IMR-90 (cell line): ENCODE measurements at regions not wholly inside any gene's neighbourhood (a gene's known extent, or its start where the extent isn't known, plus 50 kb on each side); places are given as distances from the start of the nearest gene placed in this dataset.

Experiments
- ATAC-seq: fragments of 200-7000 bp; cut with Tn5 transposase; 2 replicates; pipeline ENCODE4 v1.9.1; 2020; ENCODE audit warnings: low read depth, mild to moderate bottlenecking, moderate library complexity
- BruUV-seq: library from RNA; stranded (reverse); fragments of 400-500 nt; replicated peaks from 2 replicates; lab custom pipeline; 2021; lab: Mats Ljungman, UMichigan
- CTCF ChIA-PET: fragments of 300-600 bp; formaldehyde crosslinking; extraction: SDS; loops from one replicate; lab custom pipeline; 2021; ENCODE audit warnings: antibody characterized with exemption; lab: Yijun Ruan, JAX
- POLR2A ChIA-PET: fragments of 300-600 bp; sonication (Branson Sonifier 250); formaldehyde crosslinking; loops from one replicate; lab custom pipeline; 2022; ENCODE audit warnings: antibody characterized with exemption; ENCODE audit not compliant: unreplicated experiment; lab: Charles Lee
- DNase-seq: peaks from one replicate; pipeline ENCODE4 v3.0.0; 2013
- H2AFZ ChIP-seq: replicated peaks from 2 replicates; pipeline ENCODE3; 2013; ENCODE audit warnings: low read length, mild to moderate bottlenecking; ENCODE audit not compliant: poor library complexity
- H2AK5ac ChIP-seq: 2 replicates; pipeline ENCODE4 v1.6.1; 2013; ENCODE audit warnings: low read depth, low read length, inconsistent platforms
- H2AK9ac ChIP-seq: replicated peaks from 2 replicates; pipeline ENCODE3; 2013; ENCODE audit warnings: mild to moderate bottlenecking, low read depth, low read length, moderate library complexity; ENCODE audit not compliant: poor library complexity
- H2BK120ac ChIP-seq: 2 replicates; pipeline ENCODE4 v1.6.1; 2013; ENCODE audit warnings: low read depth, low read length, inconsistent platforms
- H2BK15ac ChIP-seq: 3 replicates; pipeline ENCODE4 v1.6.1; 2013; ENCODE audit warnings: low read depth, low read length, inconsistent platforms
- H2BK20ac ChIP-seq: 2 replicates; pipeline ENCODE4 v1.6.1; 2013; ENCODE audit warnings: low read depth, mild to moderate bottlenecking, inconsistent platforms, low read length, moderate library complexity
- H2BK5ac ChIP-seq: 2 replicates; pipeline ENCODE4 v1.6.1; 2013; ENCODE audit warnings: mild to moderate bottlenecking, low read depth, low read length, inconsistent platforms; ENCODE audit not compliant: poor library complexity, severe bottlenecking
- H3K14ac ChIP-seq: replicated peaks from 2 replicates; pipeline ENCODE4 v1.6.1; 2013; ENCODE audit warnings: low read depth, low read length, inconsistent platforms
- H3K18ac ChIP-seq: 2 replicates; pipeline ENCODE4 v1.6.1; 2013; ENCODE audit warnings: low read depth, low read length, control low read depth
- H3K23ac ChIP-seq: 2 replicates; pipeline ENCODE4 v1.6.1; 2013; ENCODE audit warnings: low read depth, low read length, inconsistent platforms
- H3K27ac ChIP-seq: 2 replicates; pipeline ENCODE4 v1.5.1; 2013; ENCODE audit warnings: mild to moderate bottlenecking, control low read depth, low read length; ENCODE audit not compliant: insufficient read depth
- H3K27me3 ChIP-seq: 2 replicates; pipeline ENCODE4 v1.6.1; 2013; ENCODE audit warnings: low read length; ENCODE audit not compliant: control insufficient read depth, insufficient read depth
- H3K36me3 ChIP-seq: 2 replicates; pipeline ENCODE4 v1.6.1; 2013; ENCODE audit warnings: low read length, mixed read lengths; ENCODE audit not compliant: control insufficient read depth, insufficient read depth
- H3K4ac ChIP-seq: 2 replicates; pipeline ENCODE4 v1.6.1; 2013; ENCODE audit warnings: low read depth, low read length, inconsistent platforms
- H3K4me1 ChIP-seq: 2 replicates; pipeline ENCODE4 v1.6.1; 2013; ENCODE audit warnings: low read length, mixed read lengths; ENCODE audit not compliant: control insufficient read depth, insufficient read depth
- H3K4me2 ChIP-seq: 2 replicates; pipeline ENCODE4 v1.6.1; 2013; ENCODE audit warnings: low read depth, mild to moderate bottlenecking, control low read depth, low read length, moderate library complexity
- H3K4me3 ChIP-seq: 2 replicates; pipeline ENCODE4 v1.5.1; 2013; ENCODE audit warnings: low read depth, mild to moderate bottlenecking, control low read depth, low read length, moderate library complexity; ENCODE audit not compliant: insufficient read depth
- H3K56ac ChIP-seq: 2 replicates; pipeline ENCODE4 v1.6.1; 2013; ENCODE audit warnings: low read length, inconsistent platforms; ENCODE audit not compliant: insufficient read depth; ENCODE audit errors: extremely low read depth
- H3K79me1 ChIP-seq, 2 experiments: 2 replicates each; pipeline ENCODE4 v1.6.1; 2013; ENCODE audit warnings: low read length in 2 of 2, inconsistent platforms in 1 of 2, low read depth in 1 of 2
- H3K9ac ChIP-seq: 2 replicates; pipeline ENCODE4 v1.6.1; 2013; ENCODE audit warnings: low read depth, low read length, control low read depth
- H3K9me1 ChIP-seq: 2 replicates; pipeline ENCODE4 v1.6.1; 2013; ENCODE audit warnings: low read length, inconsistent platforms; ENCODE audit not compliant: insufficient read depth
- H3K9me3 ChIP-seq: 2 replicates; pipeline ENCODE4 v1.6.1; 2013; ENCODE audit warnings: low read length; ENCODE audit not compliant: control insufficient read depth, insufficient read depth
- H4K20me1 ChIP-seq: 2 replicates; pipeline ENCODE4 v1.6.1; 2013; ENCODE audit warnings: low read length, inconsistent platforms; ENCODE audit not compliant: insufficient read depth
- H4K5ac ChIP-seq: 2 replicates; pipeline ENCODE4 v1.6.1; 2013; ENCODE audit warnings: mild to moderate bottlenecking, low read depth, low read length, control low read depth
- H4K8ac ChIP-seq, 2 experiments: 2 replicates each; pipeline ENCODE4 v1.6.1; 2013; ENCODE audit warnings: low read depth in 2 of 2, low read length in 2 of 2, control low read depth in 1 of 2, inconsistent platforms in 1 of 2
- H4K91ac ChIP-seq: 2 replicates; pipeline ENCODE4 v1.6.1; 2013; ENCODE audit warnings: low read depth, low read length, inconsistent platforms; ENCODE audit not compliant: insufficient read depth
- BHLHE40 ChIP-seq: fragments of 150-350 bp; IDR thresholded peaks from 2 replicates; pipeline ENCODE4 v1.6.1; 2016; ENCODE audit warnings: mild to moderate bottlenecking, low read depth, low read length
- CEBPB ChIP-seq: IDR thresholded peaks from 2 replicates; pipeline ENCODE4 v1.6.1; 2012; ENCODE audit warnings: low read depth, low read length, improper control_type of control experiment
- CHD1 ChIP-seq: IDR thresholded peaks from 2 replicates; pipeline ENCODE4 v1.6.1; 2012; ENCODE audit warnings: low read depth, low read length, improper control_type of control experiment
- FOS ChIP-seq: fragments of 150-350 bp; IDR thresholded peaks from 2 replicates; pipeline ENCODE4 v1.6.1; 2016; ENCODE audit warnings: low read depth, low read length
- MAFK ChIP-seq: IDR thresholded peaks from 2 replicates; pipeline ENCODE4 v1.6.1; 2012; ENCODE audit warnings: low read depth, low read length, improper control_type of control experiment
- MAZ ChIP-seq: IDR thresholded peaks from 2 replicates; pipeline ENCODE4 v1.6.1; 2012; ENCODE audit warnings: low read depth, mild to moderate bottlenecking, low read length, improper control_type of control experiment, moderate library complexity, borderline replicate concordance
- POLR2A ChIP-seq: IDR thresholded peaks from 2 replicates; pipeline ENCODE4 v1.6.1; 2012; ENCODE audit warnings: mild to moderate bottlenecking, low read depth, low read length
- RAD21 ChIP-seq: IDR thresholded peaks from 2 replicates; pipeline ENCODE4 v1.6.1; 2012; ENCODE audit warnings: low read length, improper control_type of control experiment
- RCOR1 ChIP-seq: IDR thresholded peaks from 2 replicates; pipeline ENCODE4 v1.6.1; 2012; ENCODE audit warnings: mild to moderate bottlenecking, low read length, improper control_type of control experiment; ENCODE audit not compliant: insufficient replicate concordance
- RFX5 ChIP-seq: IDR thresholded peaks from 2 replicates; pipeline ENCODE4 v1.8.0; 2012; ENCODE audit warnings: low read depth, mild to moderate bottlenecking, low read length, moderate library complexity
- SMC3 ChIP-seq: fragments of 150-350 bp; IDR thresholded peaks from 2 replicates; pipeline ENCODE4 v1.6.1; 2016; ENCODE audit warnings: low read depth, mild to moderate bottlenecking, antibody characterized with exemption, low read length, moderate library complexity
- WGBS, 2 experiments: methylation state at CpG; one replicate each; pipeline versions ENCODE4 v1.1.5 to v1.1.7; 2013; ENCODE audit warnings: missing lambda C conversion rate in 2 of 2; ENCODE audit not compliant: insufficient read length in 1 of 2; ENCODE audit errors: extremely low coverage in 2 of 2; 5-methylcytosine and 5-hydroxymethylcytosine counted together
- dilution Hi-C: fragments of 300-500 bp; cut with HindIII; formaldehyde crosslinking; loops from one replicate; pipeline ENCODE4 v1.14.3; 2018; ENCODE audit warnings: low sequenced_read_pairs; ENCODE audit not compliant: unreplicated experiment
- in situ Hi-C: fragments of 300-500 bp; cut with MboI; formaldehyde crosslinking; loops from 3 replicates; pipeline ENCODE4 v1.14.3; 2019; ENCODE audit warnings: low sequenced_read_pairs, inconsistent platforms, mixed read lengths
- intact Hi-C: fragments of 100-400 bp; cut with micrococcal nuclease; formaldehyde crosslinking; loops from 2 replicates; pipeline ENCODE4 v1.10.0; 2022
- TF ChIP-seq, protein P1 (sequence below): fragments of 150-350 bp; IDR thresholded peaks from 2 replicates; pipeline ENCODE4 v1.6.1; 2016; ENCODE audit warnings: low read depth, mild to moderate bottlenecking, low read length, moderate library complexity, borderline replicate concordance

GRCh38 chr21:43328185-43328957 is 98.6 kb downstream of the SIK1 start:
- 93% methylated on average over 5 of the region's 13 CpGs; no CpG with 5 or more reads in 1 of the 2 experiments for WGBS, 2 experiments
- no peak overlapping the region for H2AFZ ChIP-seq
- intact Hi-C loops, result no loop called here

More at GRCh38 chr21:43328185-43328957, 98.6 kb downstream of the SIK1 start:
- DNase-seq, result no peak
- no peak overlapping the region for H3K4me2 ChIP-seq
- no peaks in the 10 kb centered on the region for H4K20me1 ChIP-seq
- H3K23ac ChIP-seq, result no peak overlapping the region
- BruUV-seq, result no TSS peak
- H3K27me3 ChIP-seq, result peaks cover 7% of the 10 kb centered on the region; the same call in 1 of the 2 replicates
- no peak overlapping the region for H3K56ac ChIP-seq
- no peak overlapping the region; the same call in 1 of the 2 replicates for H2BK20ac ChIP-seq
- H2BK120ac ChIP-seq, result no peak overlapping the region
- H3K18ac ChIP-seq, result no peak overlapping the region
- H4K8ac ChIP-seq, result no peak overlapping the region
- ChIA-PET POLR2A (no interaction called here), CTCF (interaction anchor here (0.7 kb wide), 1 partner anchor 835 kb away, joined by 7 read pairs; no protein-coding TSS in a partner anchor)
- H2AK5ac ChIP-seq, result no peak overlapping the region
- TF ChIP-seq RFX5 (no peak), MAFK (no peak), CHD1 (no peak), BHLHE40 (no peak), FOS (no peak), CEBPB (no peak), RAD21 (no peak), RCOR1 (no peak), POLR2A (no peak), SMC3 (no peak), MAZ (no peak)
- TF ChIP-seq, protein P1, sequence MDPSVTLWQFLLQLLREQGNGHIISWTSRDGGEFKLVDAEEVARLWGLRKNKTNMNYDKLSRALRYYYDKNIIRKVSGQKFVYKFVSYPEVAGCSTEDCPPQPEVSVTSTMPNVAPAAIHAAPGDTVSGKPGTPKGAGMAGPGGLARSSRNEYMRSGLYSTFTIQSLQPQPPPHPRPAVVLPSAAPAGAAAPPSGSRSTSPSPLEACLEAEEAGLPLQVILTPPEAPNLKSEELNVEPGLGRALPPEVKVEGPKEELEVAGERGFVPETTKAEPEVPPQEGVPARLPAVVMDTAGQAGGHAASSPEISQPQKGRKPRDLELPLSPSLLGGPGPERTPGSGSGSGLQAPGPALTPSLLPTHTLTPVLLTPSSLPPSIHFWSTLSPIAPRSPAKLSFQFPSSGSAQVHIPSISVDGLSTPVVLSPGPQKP, result no peak
- no peak overlapping the region for H2AK9ac ChIP-seq
- in situ Hi-C loops, result loop anchor here (10.0 kb wide), 1 partner anchor 316 kb away; no protein-coding TSS in a partner anchor
- H2BK5ac ChIP-seq, result no peak overlapping the region
- H3K9ac ChIP-seq, result no peak overlapping the region
- H4K5ac ChIP-seq, result no peak overlapping the region
- peaks cover 13% of the 10 kb centered on the region for H3K4me1 ChIP-seq
- no peaks in the 10 kb centered on the region for H3K9me3 ChIP-seq
- no peak overlapping the region for H3K27ac ChIP-seq
- H2BK15ac ChIP-seq, result no peak overlapping the region
- peaks cover 0 to 8% of the 10 kb centered on the region in 2 experiments; a peak in 2 of 4 replicates for H3K79me1 ChIP-seq
- H3K4me3 ChIP-seq, result no peak overlapping the region
- no peak for ATAC-seq
- H3K36me3 ChIP-seq, result no peaks in the 10 kb centered on the region
- dilution Hi-C loops, result no loop called here
- H3K4ac ChIP-seq, result no peak overlapping the region
- H4K91ac ChIP-seq, result no peak overlapping the region; the same call in 1 of the 2 replicates
- peaks cover 13% of the 10 kb centered on the region for H3K9me1 ChIP-seq
- no peak overlapping the region for H3K14ac ChIP-seq
